Right lung (tissue), 2 donors: ENCODE measurements at regions not wholly inside any gene's neighbourhood (a gene's known extent, or its start where the extent isn't known, plus 50 kb on each side); places are given as distances from the start of the nearest gene placed in this dataset.
"Not testable (repeated sequence)": the region's sequence is repeated elsewhere in the genome, so short reads cannot be mapped to it uniquely, and the experiment has no call there.

ENCODE experiments used
- DNase-seq, 2 donors: peaks; one replicate each; pipeline ENCODE4 v3.0.0-alpha.2; 2013

DNA sequence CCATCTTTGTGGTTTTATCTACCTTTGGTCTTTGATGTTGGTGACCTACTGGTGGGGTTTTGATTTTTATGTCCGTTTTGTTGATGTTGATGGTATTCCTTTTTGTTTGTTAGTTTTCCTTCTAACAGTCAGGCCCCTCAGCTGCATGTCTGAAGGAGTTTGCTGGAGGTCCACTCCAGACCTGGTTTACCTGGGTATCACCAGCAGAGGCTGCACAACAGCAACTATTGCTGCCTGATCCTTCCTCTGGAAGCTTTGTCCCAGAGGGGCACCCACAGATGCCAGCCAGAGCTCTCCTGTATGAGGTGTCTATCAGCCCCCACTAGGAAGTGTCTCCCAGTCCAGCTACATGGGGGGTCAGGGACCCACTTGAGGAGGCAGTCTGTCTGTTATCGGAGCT lies 199.3 kb upstream of the WDFY3 start:
- DNase-seq, result no peak

DNA sequence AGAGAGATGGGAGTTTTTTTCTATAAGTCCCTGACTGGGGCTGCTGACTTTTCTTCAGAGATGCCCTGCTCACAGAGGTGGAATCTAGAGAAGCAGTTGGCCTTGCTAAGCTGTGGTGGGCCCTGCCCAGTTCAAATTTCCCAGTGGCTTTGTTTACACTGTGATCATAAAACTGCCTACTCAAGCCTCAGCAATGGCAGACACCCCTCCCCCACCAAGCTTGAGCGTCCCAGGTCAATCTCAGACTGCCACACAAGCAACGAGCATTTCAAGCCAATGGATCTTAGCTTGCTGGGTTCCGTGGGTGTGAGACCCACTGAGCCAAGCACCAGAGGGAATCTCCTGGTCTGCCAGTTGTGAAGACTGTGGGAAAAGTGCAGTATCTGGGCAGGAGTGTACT lies 199.8 kb upstream of the WDFY3 start:
- DNase-seq, result no peak

- DNase-seq, result no peak
Observed at GRCh38 chr4:85168234-85168834, 201.8 kb upstream of the WDFY3 start.

- DNase-seq, result no peak
Observed at GRCh38 chr4:85170241-85170640, 203.8 kb upstream of the WDFY3 start.

GRCh38 chr4:85175190-85175589 lies 208.7 kb upstream of the WDFY3 start:
- DNase-seq, result no peak

DNA sequence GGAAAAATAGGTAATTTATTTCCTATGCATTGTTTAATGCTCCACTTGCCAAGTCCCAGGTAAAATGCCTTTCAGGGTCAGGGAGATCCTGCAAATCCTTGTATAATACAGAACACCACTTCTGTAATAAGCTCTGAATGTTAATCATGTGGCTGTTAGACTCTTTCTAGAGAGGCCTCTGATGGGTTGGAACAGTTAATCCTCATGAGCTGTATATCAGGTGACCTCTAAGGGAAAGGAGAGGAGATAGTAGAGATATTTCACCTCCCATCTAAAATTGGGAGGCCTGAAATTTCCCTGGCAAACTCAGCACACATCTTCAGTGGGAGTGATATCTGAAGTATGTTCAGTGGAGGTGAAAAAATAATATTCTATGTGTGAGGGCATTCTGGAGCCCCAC lies 210.6 kb upstream of the WDFY3 start:
- DNase-seq, result no peak

DNA sequence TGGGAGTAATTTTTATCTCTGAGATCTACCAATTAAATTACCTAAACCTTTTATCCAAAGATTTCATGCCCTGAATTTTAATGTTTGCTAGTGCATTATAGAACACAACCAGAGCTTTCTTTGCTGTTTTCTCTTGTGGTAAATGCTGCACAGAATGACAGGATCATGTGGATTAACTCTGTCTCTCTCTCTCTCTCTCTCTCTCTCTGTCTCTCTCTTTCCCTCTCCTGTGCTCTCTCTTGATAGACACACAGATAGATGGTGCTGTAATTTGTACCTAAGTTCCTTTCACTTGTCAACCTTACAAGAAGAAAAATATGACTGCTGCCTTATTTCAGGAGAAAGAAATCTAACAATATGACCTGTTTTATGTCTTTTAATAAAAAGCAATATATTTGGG lies 211.2 kb upstream of the WDFY3 start:
- DNase-seq, result no peak

- DNase-seq, result no peak
Observed at GRCh38 chr4:85180533-85180932, 214.0 kb upstream of the WDFY3 start.

DNA sequence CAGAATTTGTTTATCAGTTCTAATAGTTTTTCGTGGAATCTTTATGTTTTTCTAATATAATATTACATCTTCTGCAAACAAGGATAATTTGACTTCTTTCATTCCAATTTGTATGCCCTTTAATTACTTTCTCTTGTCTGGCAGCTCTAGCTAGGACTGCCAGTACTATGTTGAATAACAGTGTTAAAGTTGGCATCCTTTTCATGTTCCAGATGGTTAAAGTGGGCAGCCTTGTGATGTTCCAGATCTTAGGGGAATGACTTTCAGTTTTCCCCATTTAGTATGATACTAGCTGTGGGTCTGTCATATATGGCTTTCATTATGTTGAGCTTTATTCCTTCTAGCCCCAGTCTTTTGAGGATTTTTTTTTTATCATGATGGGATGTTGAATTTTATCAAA lies 220.6 kb upstream of the WDFY3 start:
- DNase-seq, result no peak

- DNase-seq, result not testable (repeated sequence)
Observed at GRCh38 chr4:85196015-85196414, 229.5 kb upstream of the WDFY3 start.

GRCh38 chr4:85200106-85200505 lies 233.6 kb upstream of the WDFY3 start:
- DNase-seq, result no peak

DNA sequence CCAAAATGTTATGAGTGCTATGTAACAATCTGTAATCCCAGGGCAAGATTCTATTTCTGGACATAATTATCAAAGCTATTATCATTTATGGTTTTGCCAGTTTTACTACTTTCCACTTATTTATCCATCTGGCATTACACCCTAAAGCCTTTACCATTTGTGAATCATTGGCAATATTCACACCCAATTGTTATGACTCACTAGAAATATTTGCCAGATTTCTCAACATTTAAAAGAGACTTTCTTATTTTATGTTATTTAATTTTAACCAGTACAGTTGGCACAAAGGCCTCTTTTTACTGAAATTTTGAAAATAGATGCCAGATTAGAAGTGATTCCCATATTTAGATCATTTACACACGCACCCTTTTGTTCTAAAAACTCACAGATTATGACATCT lies 242.7 kb upstream of the WDFY3 start:
- no peak for DNase-seq

GRCh38 chr4:85210353-85210752 lies 243.9 kb upstream of the WDFY3 start:
- no peak for DNase-seq

GRCh38 chr4:85216571-85216970 lies 250.1 kb upstream of the WDFY3 start:
- DNase-seq, result not testable (repeated sequence)

- DNase-seq, result no peak
Observed at GRCh38 chr4:85218756-85219155, 252.3 kb upstream of the WDFY3 start.

GRCh38 chr4:85221606-85222005 lies 253.3 kb upstream of the ARHGAP24 start:
- no peak for DNase-seq

DNA sequence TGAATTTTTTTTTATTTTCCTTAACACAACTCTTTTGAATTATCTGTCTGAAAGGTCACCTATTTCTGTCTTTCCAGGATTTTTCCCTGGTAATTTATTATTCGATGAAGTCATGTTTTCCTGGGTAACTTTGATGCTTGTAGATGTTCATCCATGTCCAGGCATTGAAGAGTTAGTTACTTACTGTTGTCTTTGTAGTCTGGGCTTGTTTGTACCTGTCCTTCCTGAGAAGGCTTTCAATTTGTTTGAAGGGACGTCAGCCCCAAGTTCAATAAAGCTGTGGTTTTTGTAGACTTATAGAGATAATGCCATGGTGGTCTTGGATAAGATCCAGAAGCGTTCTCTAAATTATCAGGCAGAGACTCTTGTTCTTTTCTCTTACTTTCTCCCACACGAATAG lies 252.4 kb upstream of the ARHGAP24 start:
- no peak for DNase-seq

- DNase-seq, result no peak
Observed at GRCh38 chr4:85228264-85228663, 246.7 kb upstream of the ARHGAP24 start.

DNA sequence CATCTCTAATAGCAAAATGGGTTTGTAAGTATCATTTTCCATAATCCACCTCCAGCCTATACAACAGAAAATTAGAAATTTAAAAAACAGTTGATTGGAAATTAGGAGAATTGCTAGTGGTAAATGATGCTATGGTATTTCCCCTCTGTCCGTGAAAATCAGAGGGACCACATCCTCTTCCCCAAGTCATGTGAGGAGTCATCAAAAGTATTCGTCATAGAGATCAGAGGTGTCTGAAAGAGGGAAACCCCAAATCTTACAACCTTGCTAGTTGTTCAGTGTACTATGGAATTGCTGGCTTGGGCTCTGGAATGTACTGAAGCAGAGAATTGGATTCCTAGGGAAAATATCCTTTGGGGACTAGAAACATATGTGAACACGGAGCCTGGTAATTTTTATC lies 241.4 kb upstream of the ARHGAP24 start:
- no peak for DNase-seq

GRCh38 chr4:85243857-85244256 lies 231.1 kb upstream of the ARHGAP24 start:
- no peak for DNase-seq

- DNase-seq, result no peak
Observed at GRCh38 chr4:85244638-85245037, 230.3 kb upstream of the ARHGAP24 start.

DNA sequence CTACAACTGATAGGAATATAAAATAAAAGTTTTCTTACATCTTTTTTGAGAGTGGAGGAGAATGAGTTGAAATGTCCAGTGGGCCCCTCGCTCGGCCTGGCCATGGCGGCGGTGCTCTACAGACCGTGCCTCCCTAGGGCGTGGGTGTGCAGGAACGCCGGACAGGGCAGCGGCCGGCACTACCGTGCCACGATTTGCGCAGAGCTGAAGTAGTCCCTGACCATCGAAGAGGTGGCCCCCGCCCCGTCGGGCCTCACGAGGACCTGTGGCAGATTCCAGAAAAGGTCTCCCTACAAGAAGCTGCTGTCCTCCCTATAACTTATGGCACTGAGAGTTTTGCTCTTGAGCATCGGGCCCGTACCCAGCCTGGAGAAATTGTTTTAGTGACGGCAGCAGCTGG lies 228.9 kb upstream of the ARHGAP24 start:
- no peak for DNase-seq

- no peak for DNase-seq
Observed at GRCh38 chr4:85250852-85251251, 224.1 kb upstream of the ARHGAP24 start.

DNA sequence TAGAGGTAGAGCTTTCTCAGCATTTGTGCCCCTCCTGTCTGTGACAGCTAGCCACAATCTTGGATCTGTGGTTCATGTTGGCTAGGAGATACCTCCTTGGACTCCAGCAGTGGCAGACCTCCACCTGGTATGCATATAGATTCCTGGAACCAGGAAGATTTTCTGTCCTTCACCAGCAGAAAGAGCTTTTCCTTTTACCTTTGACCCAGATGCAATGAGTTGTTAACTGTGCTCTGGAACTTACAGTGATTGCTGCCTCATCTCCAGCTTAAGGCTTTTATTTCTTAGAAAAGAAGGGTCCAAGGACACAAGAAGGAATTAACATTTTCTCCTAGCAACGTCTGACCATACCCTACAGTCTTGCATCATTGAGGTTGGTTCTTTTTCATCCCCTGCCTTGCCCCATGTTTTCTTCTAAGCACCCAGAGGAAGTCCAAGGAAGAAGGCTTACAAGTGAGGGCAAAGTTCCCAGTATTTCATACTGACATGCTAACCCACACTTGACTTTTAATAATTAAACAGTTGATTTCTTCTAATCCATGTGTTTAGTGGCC lies 217.1 kb upstream of the ARHGAP24 start:
- no peak for DNase-seq
